ENCODE measurements at regions not wholly inside any gene's neighbourhood (a gene's known extent, or its start where the extent isn't known, plus 50 kb on each side); places are given as distances from the start of the nearest gene placed in this dataset.
"Not testable (repeated sequence)": the region's sequence is repeated elsewhere in the genome, so short reads cannot be mapped to it uniquely, and the experiment has no call there.

- DNase-seq, result no peak
Measured at GRCh38 chr1:192862271-192862670, 53.4 kb downstream of the RGS2 start.

- no peak for DNase-seq
Measured at GRCh38 chr1:192866241-192866868, 57.5 kb downstream of the RGS2 start.

GRCh38 chr1:192867180-192867579 is 58.3 kb downstream of the RGS2 start:
- DNase-seq, result no peak

GRCh38 chr1:192869308-192869940 is 60.6 kb downstream of the RGS2 start:
- no peak for DNase-seq

GRCh38 chr1:192872010-192872409 is 63.2 kb downstream of the RGS2 start:
- DNase-seq, result no peak

- no peak for DNase-seq
Measured at GRCh38 chr1:192873836-192874235, 65.0 kb downstream of the RGS2 start.

GRCh38 chr1:192876633-192877032 is 67.8 kb downstream of the RGS2 start:
- DNase-seq, result no peak

GRCh38 chr1:192877283-192877886 is 68.5 kb downstream of the RGS2 start:
- DNase-seq, result no peak

- DNase-seq, result no peak
Measured at GRCh38 chr1:192878249-192878648, 69.4 kb downstream of the RGS2 start.

GRCh38 chr1:192879406-192879805 is 70.6 kb downstream of the RGS2 start:
- no peak for DNase-seq

- DNase-seq, result no peak
Measured at GRCh38 chr1:192880231-192880630, 71.4 kb downstream of the RGS2 start.

- DNase-seq, result no peak
Measured at GRCh38 chr1:192884241-192884640, 75.4 kb downstream of the RGS2 start.

GRCh38 chr1:192885387-192885786 is 76.5 kb downstream of the RGS2 start:
- not testable (repeated sequence) for DNase-seq

GRCh38 chr1:192887426-192887825 is 78.6 kb downstream of the RGS2 start:
- no peak for DNase-seq

GRCh38 chr1:192888574-192888973 is 79.7 kb downstream of the RGS2 start:
- no peak for DNase-seq

- DNase-seq, result no peak
Measured at GRCh38 chr1:192889082-192889481, 80.2 kb downstream of the RGS2 start.

GRCh38 chr1:192890134-192890533 is 81.3 kb downstream of the RGS2 start:
- DNase-seq, result no peak

GRCh38 chr1:192892934-192893333 is 84.1 kb downstream of the RGS2 start:
- DNase-seq, result no peak

- not testable (repeated sequence) for DNase-seq
Measured at GRCh38 chr1:192895487-192895886, 86.6 kb downstream of the RGS2 start.

GRCh38 chr1:192896376-192896775 is 87.5 kb downstream of the RGS2 start:
- no peak for DNase-seq

- DNase-seq, result no peak
Measured at GRCh38 chr1:192901500-192901899, 92.7 kb downstream of the RGS2 start.

- DNase-seq, result no peak
Measured at GRCh38 chr1:192903142-192903541, 94.3 kb downstream of the RGS2 start.

- no peak for DNase-seq
Measured at GRCh38 chr1:192904438-192904895, 95.6 kb downstream of the RGS2 start.

- no peak for DNase-seq
Measured at GRCh38 chr1:192905049-192905448, 96.2 kb downstream of the RGS2 start.

Data from occipital lobe (tissue), 1 donor.